ENCODE measurements at regions not wholly inside any gene's neighbourhood (a gene's known extent, or its start where the extent isn't known, plus 50 kb on each side); places are given as distances from the start of the nearest gene placed in this dataset.

DNA sequence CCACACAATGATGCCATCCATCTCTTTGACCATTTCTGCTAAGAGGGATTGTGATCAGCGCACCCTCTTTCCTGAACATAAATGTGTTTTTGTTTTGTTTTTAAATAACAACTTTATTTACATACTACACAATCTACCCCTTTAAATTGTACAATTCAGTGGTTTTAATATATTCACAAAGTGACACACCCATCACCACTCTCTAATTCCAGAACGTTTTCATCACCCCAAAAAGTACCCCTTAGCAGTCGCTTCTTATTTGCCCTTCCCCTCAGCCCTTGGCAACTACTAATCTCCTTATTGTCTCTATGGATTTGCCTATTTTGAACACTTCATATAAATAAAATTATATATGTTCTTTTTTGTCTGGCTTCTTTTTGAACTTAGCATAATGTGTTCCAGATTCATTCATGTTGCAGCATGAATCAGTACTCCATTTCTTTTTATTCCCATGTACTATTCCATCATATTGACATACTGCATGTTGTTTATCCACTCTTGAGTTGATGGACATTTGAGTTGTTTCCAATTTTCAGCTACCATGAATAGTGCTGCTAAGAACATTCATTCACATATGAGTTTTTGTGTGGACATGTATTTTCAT is 150.9 kb upstream of the NABP1 start:
- no peak for DNase-seq (ENCODE audit: extremely low read depth, low read depth)
- TF ChIP-seq, protein P1, sequence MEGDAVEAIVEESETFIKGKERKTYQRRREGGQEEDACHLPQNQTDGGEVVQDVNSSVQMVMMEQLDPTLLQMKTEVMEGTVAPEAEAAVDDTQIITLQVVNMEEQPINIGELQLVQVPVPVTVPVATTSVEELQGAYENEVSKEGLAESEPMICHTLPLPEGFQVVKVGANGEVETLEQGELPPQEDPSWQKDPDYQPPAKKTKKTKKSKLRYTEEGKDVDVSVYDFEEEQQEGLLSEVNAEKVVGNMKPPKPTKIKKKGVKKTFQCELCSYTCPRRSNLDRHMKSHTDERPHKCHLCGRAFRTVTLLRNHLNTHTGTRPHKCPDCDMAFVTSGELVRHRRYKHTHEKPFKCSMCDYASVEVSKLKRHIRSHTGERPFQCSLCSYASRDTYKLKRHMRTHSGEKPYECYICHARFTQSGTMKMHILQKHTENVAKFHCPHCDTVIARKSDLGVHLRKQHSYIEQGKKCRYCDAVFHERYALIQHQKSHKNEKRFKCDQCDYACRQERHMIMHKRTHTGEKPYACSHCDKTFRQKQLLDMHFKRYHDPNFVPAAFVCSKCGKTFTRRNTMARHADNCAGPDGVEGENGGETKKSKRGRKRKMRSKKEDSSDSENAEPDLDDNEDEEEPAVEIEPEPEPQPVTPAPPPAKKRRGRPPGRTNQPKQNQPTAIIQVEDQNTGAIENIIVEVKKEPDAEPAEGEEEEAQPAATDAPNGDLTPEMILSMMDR (IDR thresholded peaks at IDR 0.05; ENCODE audit: low read depth, low read length): no peak

GRCh38 chr2:191530618-191531017 is 147.3 kb upstream of the NABP1 start:
- no peak for DNase-seq (ENCODE audit: extremely low read depth, low read depth)
- TF ChIP-seq, protein P1 (IDR thresholded peaks at IDR 0.05; ENCODE audit: low read depth, low read length): no peak

DNA sequence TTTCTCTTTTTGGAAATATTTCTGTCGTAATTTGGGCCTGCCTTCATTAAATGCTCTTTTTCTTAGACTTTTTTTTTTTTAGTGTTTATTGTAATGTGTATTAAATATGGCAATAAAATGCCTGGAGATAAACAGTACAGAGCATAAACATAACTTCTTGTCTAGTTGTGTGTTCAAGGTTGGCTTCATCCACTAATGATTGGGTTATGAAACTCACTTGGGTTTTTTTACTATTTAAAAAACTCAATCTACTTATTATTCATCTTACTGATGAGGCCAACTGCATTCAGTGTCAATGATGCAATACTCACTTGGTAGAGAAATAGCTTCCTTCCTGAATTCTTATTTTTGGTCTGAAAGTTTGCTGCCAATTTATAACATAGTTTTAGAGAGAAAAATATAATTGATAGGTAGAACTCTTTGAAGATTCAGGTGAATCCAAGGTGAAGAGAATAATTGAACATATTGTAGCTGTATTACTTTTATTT is 144.2 kb upstream of the NABP1 start:
- DNase-seq (ENCODE audit: extremely low read depth, low read depth): no peak
- TF ChIP-seq, protein P1 (IDR thresholded peaks at IDR 0.05; ENCODE audit: low read depth, low read length): no peak

GRCh38 chr2:191537921-191538320 is 140.0 kb upstream of the NABP1 start:
- no peak for DNase-seq (ENCODE audit: extremely low read depth, low read depth)
- TF ChIP-seq, protein P1 (IDR thresholded peaks at IDR 0.05; ENCODE audit: low read depth, low read length): no peak

DNA sequence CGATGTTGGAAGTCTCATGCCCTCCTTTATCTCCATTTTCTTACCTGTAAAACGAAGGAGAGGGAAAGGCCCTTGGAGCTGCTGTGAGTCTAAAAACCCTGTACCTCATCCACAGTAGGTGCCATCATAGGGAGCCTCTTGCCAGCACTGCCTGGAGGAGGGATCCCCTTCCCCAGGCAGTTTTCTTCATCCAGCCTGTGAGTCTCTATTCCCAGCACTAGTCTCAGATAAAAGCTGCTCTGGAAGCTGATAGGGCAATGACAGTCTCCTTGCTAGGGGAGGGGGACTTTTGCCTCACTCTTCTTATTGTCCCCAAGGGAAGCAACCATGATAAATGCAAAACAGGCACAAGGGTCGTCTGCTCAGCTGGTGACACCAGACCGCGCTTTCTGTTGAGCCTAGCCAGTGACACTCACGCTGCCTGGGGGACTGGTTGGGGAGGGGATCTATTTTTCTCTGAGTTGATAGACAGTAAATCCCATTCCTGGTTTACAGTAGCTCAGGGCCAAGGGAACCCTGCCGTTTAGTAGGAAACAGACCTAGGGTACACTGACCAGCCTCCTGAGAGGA is 139.5 kb upstream of the NABP1 start:
- TF ChIP-seq, protein P1 (IDR thresholded peaks at IDR 0.05; ENCODE audit: low read depth, low read length): no peak

GRCh38 chr2:191539068-191539467 is 138.9 kb upstream of the NABP1 start:
- no peak for DNase-seq (ENCODE audit: extremely low read depth, low read depth)

More for the DNA sequence above, 139.5 kb upstream of the NABP1 start:
- no peak for DNase-seq (ENCODE audit: extremely low read depth, low read depth)

GRCh38 chr2:191540681-191541080 is 137.3 kb upstream of the NABP1 start:
- DNase-seq (ENCODE audit: extremely low read depth, low read depth): no peak
- TF ChIP-seq, protein P1 (IDR thresholded peaks at IDR 0.05; ENCODE audit: low read depth, low read length): no peak

More at GRCh38 chr2:191539068-191539467, 138.9 kb upstream of the NABP1 start:
- TF ChIP-seq, protein P1 (IDR thresholded peaks at IDR 0.05; ENCODE audit: low read depth, low read length): peak; percentile 63
